Fibroblast of gingiva (primary cell): ENCODE measurements at regions not wholly inside any gene's neighbourhood (a gene's known extent, or its start where the extent isn't known, plus 50 kb on each side); places are given as distances from the start of the nearest gene placed in this dataset.

Experiments
- DNase-seq: peaks from one replicate; pipeline ENCODE4 v3.0.0-alpha.2; 2011; ENCODE audit warnings: low read depth

DNA sequence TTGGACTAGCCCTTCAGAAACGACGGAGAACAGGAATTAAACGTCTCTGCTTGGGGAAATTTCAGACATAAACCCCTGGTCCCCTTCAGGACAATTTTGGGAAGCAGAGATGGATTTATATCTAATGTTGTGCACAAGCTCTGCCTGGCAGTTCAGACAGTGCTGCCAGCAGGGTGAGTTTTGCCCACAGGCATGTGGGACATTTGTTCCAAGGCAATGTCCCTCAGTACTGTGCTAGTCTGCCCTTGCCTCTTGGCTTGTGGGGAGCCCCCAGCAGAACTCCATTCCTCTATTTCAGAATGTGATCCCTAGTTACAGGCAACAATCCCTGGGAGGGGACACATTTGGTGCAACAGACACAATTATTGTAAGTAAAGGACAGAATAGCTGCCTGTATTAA, 76.5 kb upstream of the GPR12 start:
- no peak for DNase-seq

GRCh38 chr13:26836626-26837025, 76.0 kb upstream of the GPR12 start:
- DNase-seq = no peak

DNA sequence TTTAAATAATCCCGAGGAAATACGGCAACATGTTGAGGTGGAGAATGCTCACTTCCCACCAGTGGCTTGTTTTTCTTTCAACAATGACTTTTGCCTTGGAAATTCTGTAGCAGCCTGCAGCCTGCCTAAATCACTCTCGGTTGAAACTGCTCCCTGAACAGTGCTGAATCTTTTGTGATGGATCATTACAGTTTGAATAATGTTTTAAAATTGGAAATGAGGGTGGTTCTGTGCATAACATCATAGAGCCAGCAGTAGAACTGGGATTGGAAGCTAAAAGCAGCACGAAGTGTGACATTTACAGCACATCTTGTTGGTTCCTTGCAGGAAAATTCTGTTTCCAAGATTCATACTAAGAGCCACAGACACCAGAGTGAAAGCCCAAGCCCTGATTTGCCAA, 74.1 kb upstream of the GPR12 start:
- DNase-seq = no peak

DNA sequence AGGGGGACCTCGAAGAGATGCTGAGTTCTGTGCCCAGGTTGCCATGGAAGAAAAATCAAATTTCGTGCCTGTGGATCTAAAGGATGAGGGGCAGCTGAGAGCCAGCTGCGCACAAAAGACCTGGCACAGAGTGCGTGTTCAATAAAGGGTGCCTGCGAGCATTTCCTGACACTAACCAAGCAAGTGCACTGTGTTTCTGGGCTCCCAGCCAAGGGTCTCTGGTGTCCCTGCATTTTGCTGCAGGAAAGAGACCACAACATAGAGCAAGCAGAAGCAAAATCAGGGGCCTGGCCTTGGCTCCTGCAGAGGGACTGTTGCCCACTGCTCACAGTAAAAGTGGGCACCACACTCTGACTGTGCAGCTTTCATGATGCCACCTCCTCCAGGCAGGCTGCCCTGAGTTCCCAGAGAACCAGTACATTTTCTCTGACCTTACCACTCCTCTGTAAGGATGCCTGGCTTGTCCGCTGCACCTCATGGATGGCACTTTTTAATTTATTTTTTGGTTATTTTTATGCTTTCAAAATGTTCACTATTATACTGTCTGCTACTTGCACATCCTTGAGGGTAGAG, 70.8 kb upstream of the GPR12 start:
- no peak for DNase-seq

DNA sequence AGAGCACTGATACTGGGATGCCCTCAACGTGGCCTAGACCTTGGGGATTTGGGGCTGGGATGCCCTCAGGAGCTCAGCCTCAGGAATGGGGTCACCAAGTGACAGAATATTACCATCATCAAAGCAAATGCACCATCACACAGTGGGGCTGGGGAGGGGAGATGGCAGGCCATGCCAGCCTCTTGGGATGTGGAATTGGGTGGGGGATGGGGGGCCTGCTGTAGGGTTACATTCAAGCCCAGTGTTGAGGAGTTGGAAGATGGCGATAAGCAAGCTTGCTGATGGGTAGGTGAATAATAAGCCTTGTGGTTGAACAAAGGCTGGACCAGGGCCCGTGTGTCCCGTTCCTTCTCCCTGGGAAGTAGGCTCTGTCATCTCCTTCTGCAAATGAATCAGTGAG, 69.1 kb upstream of the GPR12 start:
- no peak for DNase-seq

GRCh38 chr13:26824581-26824980, 64.0 kb upstream of the GPR12 start:
- DNase-seq = no peak

DNA sequence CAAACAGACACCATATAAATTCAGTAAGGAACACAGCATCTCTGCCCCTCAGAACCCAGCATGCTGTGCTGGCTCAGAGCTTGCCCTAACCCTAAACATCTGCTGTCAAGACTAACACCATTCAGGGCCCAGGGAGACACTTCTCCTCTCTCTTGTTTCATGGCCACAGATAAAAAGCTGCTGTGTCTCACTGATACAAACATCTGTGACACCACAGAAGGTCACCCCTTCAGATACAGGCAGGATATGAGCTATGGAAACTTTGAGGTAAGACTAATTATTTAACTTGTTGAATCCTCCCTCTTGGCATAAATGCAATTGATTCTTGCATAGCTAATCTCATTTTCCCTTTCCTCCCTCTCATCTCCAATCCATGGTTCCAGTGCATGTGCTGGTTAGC, 61.6 kb upstream of the GPR12 start:
- DNase-seq = no peak

GRCh38 chr13:26821672-26822071, 61.1 kb upstream of the GPR12 start:
- no peak for DNase-seq

- DNase-seq = no peak
Observed at GRCh38 chr13:26820871-26821270, 60.3 kb upstream of the GPR12 start.

DNA sequence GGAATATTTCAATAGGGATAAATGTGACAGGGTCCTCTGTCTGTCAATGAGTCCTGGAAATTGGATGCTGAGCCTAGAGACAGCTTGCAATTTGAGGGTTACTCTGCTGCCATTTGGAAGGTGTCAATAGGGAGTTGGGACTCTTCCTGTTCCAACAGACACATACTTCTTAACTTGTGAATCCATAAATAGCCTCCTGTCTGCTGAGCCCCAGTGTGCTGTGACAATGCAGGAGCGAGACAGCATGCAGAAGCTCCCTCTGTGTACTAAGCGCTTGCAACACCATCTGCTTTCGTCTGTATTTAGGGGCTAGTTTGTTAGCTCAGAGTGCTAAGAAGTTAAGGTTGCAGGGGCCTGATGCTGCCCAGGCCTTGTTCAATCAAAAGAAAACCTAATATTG, 58.5 kb upstream of the GPR12 start:
- no peak for DNase-seq

- DNase-seq = no peak
Observed at GRCh38 chr13:26816881-26817280, 56.3 kb upstream of the GPR12 start.

DNA sequence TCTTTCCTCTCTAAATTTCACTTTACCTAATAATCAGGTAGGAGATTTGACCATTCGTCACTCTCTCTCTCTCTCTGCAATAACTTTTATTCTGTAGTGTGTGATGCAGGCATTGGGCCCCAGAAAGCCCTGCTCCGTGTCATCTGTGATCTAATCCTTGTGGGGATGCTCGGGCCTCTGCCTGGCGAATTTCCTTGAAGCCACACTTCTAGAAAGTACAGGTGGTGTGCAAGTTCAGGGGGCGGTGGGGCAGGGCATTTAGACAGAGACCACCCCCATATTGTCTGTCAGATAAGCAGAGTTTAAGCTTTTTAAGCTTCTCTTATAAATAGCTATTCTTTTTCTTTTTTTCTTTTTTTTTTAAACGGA, 53.4 kb upstream of the GPR12 start:
- no peak for DNase-seq

DNA sequence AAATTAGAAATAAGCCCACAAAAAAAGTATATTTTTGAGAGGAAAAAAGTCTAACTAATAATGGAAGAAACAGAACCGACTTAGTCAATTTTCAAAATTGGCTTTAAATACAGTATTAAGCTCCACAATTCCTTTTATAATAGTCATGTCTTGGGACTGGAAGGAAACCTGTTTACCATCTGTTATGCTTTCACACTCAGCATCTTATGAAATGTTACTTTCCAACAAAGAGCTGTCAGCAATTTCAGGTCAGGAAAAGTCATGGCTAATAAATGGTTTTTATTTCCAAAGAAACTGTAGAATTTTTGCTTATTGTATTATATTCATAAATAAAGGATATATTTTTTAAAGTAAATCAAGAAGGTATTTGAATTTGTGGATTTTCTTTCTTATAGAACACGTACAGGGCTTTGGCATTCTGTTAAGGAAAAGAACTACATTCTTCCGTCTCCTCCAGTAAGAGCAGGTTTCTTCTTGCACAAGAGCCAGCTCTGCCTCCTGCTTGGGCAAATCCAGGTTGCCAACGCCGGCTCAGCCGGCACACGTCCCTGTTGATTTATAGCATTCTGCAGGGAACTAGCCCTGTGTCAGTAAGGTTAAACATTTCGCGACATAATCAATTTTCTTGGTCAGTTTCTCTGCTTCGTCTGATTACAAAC, 52.9 kb upstream of the GPR12 start:
- DNase-seq = no peak

GRCh38 chr13:26811581-26811980, 51.0 kb upstream of the GPR12 start:
- no peak for DNase-seq
